Stimulated activated CD4-positive, alpha-beta T cell treated with anti-CD3 and anti-CD28 coated beads, Interleukin-12 subunit alpha, Interleukin-12 subunit beta, amount 100 ng/mL, for 4 hours (primary cell): ENCODE measurements at regions not wholly inside any gene's neighbourhood (a gene's known extent, or its start where the extent isn't known, plus 50 kb on each side); places are given as distances from the start of the nearest gene placed in this dataset.

Experiments
- DNase-seq: peaks from one replicate; pipeline ENCODE4 v3.0.0-alpha.2; 2020

DNA sequence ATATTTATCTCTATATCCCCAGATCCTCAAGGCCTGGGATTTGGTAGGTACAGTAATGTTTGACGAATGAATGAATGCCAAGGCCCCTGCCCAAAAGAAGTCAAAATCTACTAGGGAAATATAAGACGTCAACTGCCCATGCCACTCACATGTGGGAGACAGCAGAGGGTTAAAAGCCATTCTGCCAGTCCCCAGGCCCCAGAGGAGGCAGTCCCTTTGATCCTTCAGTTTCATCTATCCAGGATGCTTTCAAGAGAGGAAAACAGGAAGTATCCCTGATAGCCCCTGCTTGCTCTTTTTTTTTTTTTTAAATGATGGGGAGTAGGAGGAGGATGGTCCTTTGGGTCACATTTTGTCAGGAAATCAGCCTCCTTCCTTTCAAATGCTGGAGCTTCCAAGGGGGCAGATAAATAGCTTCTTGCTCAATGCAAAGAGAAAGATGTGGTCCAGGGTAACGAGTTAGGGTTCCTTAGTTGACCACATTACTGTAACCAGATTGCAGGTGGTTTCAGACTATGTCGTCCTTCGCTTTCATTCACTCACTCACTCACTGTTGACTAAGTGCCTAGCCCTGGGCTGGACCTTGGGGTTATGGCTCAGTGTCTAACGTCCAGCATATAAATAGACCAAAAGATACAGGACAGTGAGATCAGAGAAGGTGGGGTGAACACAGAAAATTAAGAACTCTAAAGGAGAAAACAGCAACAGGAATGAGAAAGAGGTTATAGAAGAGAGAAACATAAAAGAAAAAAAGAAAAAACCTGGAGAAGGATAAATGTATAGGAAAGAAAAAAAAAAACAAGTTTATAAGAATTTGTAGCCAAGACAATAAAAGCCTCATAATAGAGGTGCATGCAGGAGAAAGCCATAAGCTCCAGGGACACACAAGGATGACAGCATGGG is 64.6 kb upstream of the PIM1 start:
- DNase-seq: no peak

GRCh38 chr6:37106051-37106363 is 63.9 kb upstream of the PIM1 start:
- DNase-seq: no peak

DNA sequence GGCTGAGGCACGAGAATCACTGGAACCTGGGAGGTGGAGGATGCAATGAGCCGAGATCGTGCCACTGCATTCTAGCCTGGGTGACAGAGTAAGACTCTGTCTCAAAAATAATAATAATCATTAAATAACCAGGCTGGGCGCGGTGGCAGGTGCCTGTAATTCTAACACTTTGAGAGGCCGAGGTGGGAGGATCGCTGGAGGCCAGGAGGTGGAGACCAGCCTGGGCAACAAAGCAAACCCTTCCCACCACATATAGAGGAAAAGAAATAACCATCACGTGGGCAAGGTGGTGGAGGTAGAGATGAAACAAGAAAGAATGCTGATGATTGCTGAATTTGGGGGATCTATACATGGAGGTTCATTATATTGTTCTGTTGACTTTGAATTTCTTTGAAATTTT is 63.4 kb upstream of the PIM1 start:
- DNase-seq: no peak

- DNase-seq: no peak
Observed at GRCh38 chr6:37106982-37107491, 62.9 kb upstream of the PIM1 start.

GRCh38 chr6:37109714-37110499 is 60.0 kb upstream of the PIM1 start:
- no peak for DNase-seq

DNA sequence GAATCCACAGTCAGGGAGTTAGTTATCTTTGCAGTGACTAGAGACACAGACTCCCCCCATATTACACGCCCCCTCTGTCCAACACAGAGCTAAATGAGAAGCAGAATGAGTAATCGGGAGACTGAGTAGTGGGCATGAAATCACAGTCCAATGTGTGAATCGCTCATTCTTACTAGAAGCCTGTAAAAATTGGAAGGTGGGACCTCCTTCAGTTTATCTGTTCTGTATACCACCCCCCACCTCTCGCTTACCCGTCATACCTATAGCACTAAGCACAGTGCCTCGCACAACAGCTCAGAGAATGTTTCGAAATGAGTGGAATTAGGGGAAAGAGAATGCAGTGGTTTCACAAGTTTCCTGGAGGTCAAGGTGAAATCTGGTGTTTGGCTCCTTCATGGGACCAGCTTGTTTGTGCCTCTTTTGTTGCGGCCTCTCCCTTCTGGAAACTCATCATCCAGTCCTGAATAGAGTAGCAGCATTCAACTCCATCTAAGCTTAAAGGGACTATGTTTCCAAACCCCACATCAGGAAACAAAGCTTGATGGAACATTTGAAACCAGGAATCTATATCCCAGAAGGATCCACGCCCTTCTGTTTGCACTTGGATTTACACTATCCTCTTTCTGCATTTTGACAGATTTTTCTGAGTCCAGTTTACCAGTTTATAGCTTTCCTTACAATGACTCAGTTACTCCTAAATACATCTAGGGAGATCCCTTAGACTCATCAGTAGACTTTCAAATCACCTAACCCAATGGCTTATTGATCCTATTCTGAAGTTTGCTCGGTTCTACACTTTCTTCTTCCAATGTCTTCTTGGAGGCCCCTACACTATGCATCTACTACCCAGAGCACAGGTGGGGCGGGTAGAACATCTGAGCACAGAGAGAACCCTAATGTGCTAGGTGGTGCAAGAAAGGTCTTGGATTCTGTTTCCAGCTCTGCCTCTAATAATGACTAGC is 59.2 kb upstream of the PIM1 start:
- no peak for DNase-seq

DNA sequence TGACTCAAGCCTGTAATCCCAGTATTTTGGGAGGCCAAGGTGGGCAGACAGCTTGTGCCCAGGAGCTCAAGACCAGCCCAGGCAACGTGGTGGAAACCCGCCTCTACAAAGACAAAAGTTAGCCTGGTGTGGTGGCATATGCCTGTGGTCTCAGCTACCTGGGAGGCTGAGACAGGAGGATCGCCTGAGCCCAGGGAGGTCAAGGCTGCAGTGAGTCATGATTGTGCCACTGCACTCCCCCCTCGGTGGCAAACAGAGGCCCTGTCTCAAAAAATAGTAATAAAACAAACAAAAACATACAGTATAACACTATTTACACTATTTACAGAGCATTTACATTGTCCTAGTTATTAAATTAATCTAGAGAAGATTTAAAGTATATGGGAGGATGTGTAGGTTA is 56.0 kb upstream of the PIM1 start:
- no peak for DNase-seq

DNA sequence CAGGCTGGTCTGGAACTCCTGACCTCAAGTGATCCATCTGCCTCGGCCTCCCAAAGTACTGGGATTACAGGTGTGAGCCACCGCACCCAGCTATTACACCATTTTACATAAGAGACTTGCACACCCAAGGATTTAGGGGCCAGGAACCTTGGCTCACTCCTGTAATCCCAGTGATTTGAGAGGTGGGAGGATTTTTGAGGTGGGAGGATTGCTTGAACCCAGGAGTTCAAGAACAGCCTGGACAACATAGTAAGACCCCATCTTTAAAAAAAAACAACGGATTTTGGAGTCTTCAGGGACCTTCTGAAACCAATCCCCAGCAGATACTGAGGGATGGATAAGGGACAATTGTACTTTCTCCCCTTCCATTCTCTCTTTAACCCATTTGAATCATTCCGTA is 55.3 kb upstream of the PIM1 start:
- no peak for DNase-seq

DNA sequence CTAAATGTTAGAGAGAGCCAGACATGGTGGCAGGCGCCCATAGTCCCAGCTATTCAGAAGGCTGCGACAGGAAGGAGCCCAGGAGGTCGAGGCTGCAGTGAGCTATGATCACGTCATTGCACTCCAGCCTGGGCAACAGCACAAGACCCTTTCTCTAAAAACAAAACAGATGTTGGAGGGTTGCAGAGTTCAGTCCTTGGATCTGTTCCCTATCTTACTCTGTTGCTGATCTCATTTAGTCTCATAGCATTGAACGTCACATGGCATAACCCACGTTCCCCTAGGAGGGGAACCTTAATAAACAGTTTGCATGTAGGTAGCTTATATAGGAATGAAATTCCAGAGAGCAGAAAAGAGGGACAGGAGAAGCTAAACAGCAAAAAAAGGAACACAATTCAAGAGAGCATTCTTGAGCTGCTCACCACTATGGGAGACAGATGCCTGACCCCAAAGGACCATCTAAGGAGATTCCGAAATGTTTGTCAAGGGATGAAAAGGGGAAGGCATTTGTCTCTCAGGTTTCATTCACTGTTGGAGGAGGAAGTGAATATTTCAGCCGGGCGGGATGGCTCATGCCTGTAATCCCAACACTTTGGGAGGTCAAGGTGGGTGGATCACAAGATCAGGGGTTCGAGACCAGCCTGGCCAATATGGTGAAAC is 54.6 kb upstream of the PIM1 start:
- no peak for DNase-seq

DNA sequence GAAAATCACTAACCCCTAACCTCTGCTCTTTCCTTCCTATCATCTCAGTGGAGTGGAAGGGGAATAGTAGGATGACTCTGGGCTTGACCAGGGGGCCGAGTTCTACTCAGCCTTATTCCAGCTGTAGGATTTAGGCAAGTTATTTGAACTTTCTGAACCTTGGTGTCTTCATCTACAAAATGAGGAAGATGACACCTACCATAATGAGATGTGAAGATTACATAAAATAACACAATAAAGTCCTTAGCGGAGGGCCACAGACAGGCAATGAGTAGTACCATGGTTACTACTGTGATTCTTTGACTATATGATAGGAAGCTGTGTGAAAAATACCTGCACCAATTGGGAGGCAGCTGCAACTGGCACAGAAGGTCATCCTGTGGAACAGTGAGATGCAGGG is 53.6 kb upstream of the PIM1 start:
- DNase-seq: no peak

GRCh38 chr6:37119387-37119886 is 50.5 kb upstream of the PIM1 start:
- no peak for DNase-seq
